ENCODE measurements at regions not wholly inside any gene's neighbourhood (a gene's known extent, or its start where the extent isn't known, plus 50 kb on each side); places are given as distances from the start of the nearest gene placed in this dataset.
"Not testable (repeated sequence)": the region's sequence is repeated elsewhere in the genome, so short reads cannot be mapped to it uniquely, and the experiment has no call there.

GRCh38 chr17:5753421-5753820 is 169.1 kb upstream of the NLRP1 start:
- no peak for ATAC-seq

GRCh38 chr17:5757314-5757907 is 173.1 kb upstream of the NLRP1 start:
- no peak for ATAC-seq

GRCh38 chr17:5758651-5759050 is 174.3 kb upstream of the NLRP1 start:
- no peak for ATAC-seq

- ATAC-seq, result no peak
Measured at GRCh38 chr17:5759501-5759925, 175.2 kb upstream of the NLRP1 start.

- ATAC-seq, result no peak
Measured at GRCh38 chr17:5762191-5762590, 177.9 kb upstream of the NLRP1 start.

GRCh38 chr17:5763595-5764306 is 179.4 kb upstream of the NLRP1 start:
- no peak for ATAC-seq

- no peak for ATAC-seq
Measured at GRCh38 chr17:5769593-5770354, 185.5 kb upstream of the NLRP1 start.

GRCh38 chr17:5770441-5771270 is 186.3 kb upstream of the NLRP1 start:
- ATAC-seq, result no peak

GRCh38 chr17:5771271-5771577 is 186.9 kb upstream of the NLRP1 start:
- ATAC-seq, result not testable (repeated sequence)

- ATAC-seq, result not testable (repeated sequence)
Measured at GRCh38 chr17:5772017-5772416, 187.7 kb upstream of the NLRP1 start.

GRCh38 chr17:5772720-5773119 is 188.4 kb upstream of the NLRP1 start:
- no peak for ATAC-seq

GRCh38 chr17:5773816-5774360 is 189.6 kb upstream of the NLRP1 start:
- no peak for ATAC-seq

- ATAC-seq, result no peak
Measured at GRCh38 chr17:5775098-5775497, 190.8 kb upstream of the NLRP1 start.

- ATAC-seq, result no peak
Measured at GRCh38 chr17:5780476-5780875, 196.2 kb upstream of the NLRP1 start.

GRCh38 chr17:5781236-5781927 is 197.1 kb upstream of the NLRP1 start:
- no peak for ATAC-seq

GRCh38 chr17:5783269-5783668 is 199.0 kb upstream of the NLRP1 start:
- no peak for ATAC-seq

- ATAC-seq, result no peak
Measured at GRCh38 chr17:5783851-5784250, 199.5 kb upstream of the NLRP1 start.

GRCh38 chr17:5784791-5785190 is 200.5 kb upstream of the NLRP1 start:
- no peak for ATAC-seq

- ATAC-seq, result no peak
Measured at GRCh38 chr17:5785338-5785737, 201.0 kb upstream of the NLRP1 start.

- peak in 1 of 2 donors; percentile 13 for ATAC-seq
Measured at GRCh38 chr17:5785867-5786509, 201.7 kb upstream of the NLRP1 start.

GRCh38 chr17:5786510-5786875 is 202.2 kb upstream of the NLRP1 start:
- ATAC-seq, result no peak
